Hepatocyte (in vitro differentiated cells): ENCODE measurements at regions not wholly inside any gene's neighbourhood (a gene's known extent, or its start where the extent isn't known, plus 50 kb on each side); places are given as distances from the start of the nearest gene placed in this dataset.

Source experiments
- DNase-seq: peaks from one replicate; pipeline ENCODE4 v3.0.0-alpha.2; 2016; ENCODE audit warnings: low spot score
- H2AFZ ChIP-seq: fragments of 200-600 bp; sonication (generic); 2 replicates; pipeline ENCODE4 v1.6.0; 2016; ENCODE audit warnings: antibody characterized with exemption, mild to moderate bottlenecking
- H3K27ac ChIP-seq: fragments of 200-600 bp; sonication (generic); 2 replicates; pipeline ENCODE4 v1.5.1; 2016; ENCODE audit warnings: mild to moderate bottlenecking
- H3K27me3 ChIP-seq: fragments of 200-600 bp; sonication (generic); 2 replicates; pipeline ENCODE4 v1.6.1; 2016
- H3K36me3 ChIP-seq: fragments of 200-600 bp; sonication (generic); replicated peaks from 2 replicates; pipeline ENCODE4 v1.5.1; 2016; ENCODE audit warnings: low read depth; ENCODE audit not compliant: insufficient read depth
- H3K4me1 ChIP-seq: fragments of 200-600 bp; sonication (generic); 2 replicates; pipeline ENCODE4 v1.5.1; 2016; ENCODE audit warnings: mild to moderate bottlenecking, moderate library complexity; ENCODE audit not compliant: insufficient read depth
- H3K4me2 ChIP-seq: fragments of 200-600 bp; sonication (generic); 2 replicates; pipeline ENCODE4 v1.6.0; 2016
- H3K4me3 ChIP-seq: fragments of 200-600 bp; sonication (generic); 2 replicates; pipeline ENCODE4 v1.5.1; 2016; ENCODE audit warnings: mild to moderate bottlenecking
- H3K79me2 ChIP-seq: fragments of 200-600 bp; sonication (generic); 2 replicates; pipeline ENCODE4 v1.6.0; 2017; ENCODE audit warnings: mild to moderate bottlenecking
- H3K9me2 ChIP-seq: fragments of 200-600 bp; sonication (generic); replicated peaks from 2 replicates; pipeline ENCODE4 v1.6.0; 2017; ENCODE audit warnings: mild to moderate bottlenecking; ENCODE audit not compliant: insufficient read depth
- H3K9me3 ChIP-seq: fragments of 200-600 bp; sonication (generic); 2 replicates; pipeline ENCODE4 v1.5.1; 2016; ENCODE audit warnings: low read depth, mild to moderate bottlenecking
- H4K20me1 ChIP-seq: fragments of 200-600 bp; sonication (generic); 2 replicates; pipeline ENCODE4 v1.6.0; 2016; ENCODE audit warnings: mild to moderate bottlenecking; ENCODE audit not compliant: insufficient read depth, poor library complexity, severe bottlenecking
- CTCF ChIP-seq: fragments of 200-600 bp; sonication (generic); IDR thresholded peaks from 2 replicates; pipeline ENCODE4 v1.5.1; 2016; ENCODE audit warnings: antibody characterized with exemption, mild to moderate bottlenecking; ENCODE audit not compliant: poor library complexity
- EZH2 ChIP-seq: fragments of 200-600 bp; sonication (generic); IDR thresholded peaks from 2 replicates; pipeline ENCODE4 v1.6.1; 2016; ENCODE audit warnings: antibody characterized with exemption, mild to moderate bottlenecking, borderline replicate concordance
- EZH2phosphoT487 ChIP-seq: fragments of 200-600 bp; sonication (generic); IDR thresholded peaks from one replicate; pipeline ENCODE4 v1.6.1; 2018; ENCODE audit warnings: antibody characterized with exemption, mild to moderate bottlenecking, low read depth, moderate library complexity; ENCODE audit not compliant: unreplicated experiment, severe bottlenecking
- WGBS: methylation state at CpG from one replicate; pipeline ENCODE4 v1.1.6; 2016; ENCODE audit warnings: low lambda C conversion rate; ENCODE audit errors: missing lambda C conversion rate; 5-methylcytosine and 5-hydroxymethylcytosine counted together

GRCh38 chr2:234715671-234716250 lies 218.9 kb upstream of the ARL4C start:
- TF ChIP-seq CTCF (no peak), EZH2 (no peak), EZH2phosphoT487 (no peak)
- WGBS = 95% methylated on average over 13 of the region's 13 CpGs
- H2AFZ ChIP-seq = no peak overlapping the region

GRCh38 chr2:234714711-234715110 lies 217.8 kb upstream of the ARL4C start:
- WGBS = 91% methylated on average over 5 of the region's 5 CpGs
- Histone ChIP-seq H3K79me2 (no peaks in the 10 kb centered on the region), H3K27me3 (no peaks in the 10 kb centered on the region), H4K20me1 (no peaks in the 10 kb centered on the region), H3K36me3 (no peaks in the 10 kb centered on the region), H3K27ac (no peak overlapping the region), H2AFZ (no peak overlapping the region), H3K4me1 (no peaks in the 10 kb centered on the region), H3K4me3 (no peak overlapping the region), H3K4me2 (no peak overlapping the region), H3K9me3 (no peaks in the 10 kb centered on the region), H3K9me2 (no peaks in the 10 kb centered on the region)
- DNase-seq = no peak
- TF ChIP-seq EZH2 = no peak
- TF ChIP-seq CTCF = no peak
- no peak for TF ChIP-seq EZH2phosphoT487

More at GRCh38 chr2:234715671-234716250, 218.9 kb upstream of the ARL4C start:
- H3K9me2 ChIP-seq = no peaks in the 10 kb centered on the region
- H3K4me1 ChIP-seq = no peaks in the 10 kb centered on the region
- DNase-seq = no peak
- no peaks in the 10 kb centered on the region for H3K79me2 ChIP-seq
- H3K27me3 ChIP-seq = no peaks in the 10 kb centered on the region
- H3K4me2 ChIP-seq = no peak overlapping the region
- no peak overlapping the region for H3K27ac ChIP-seq
- no peaks in the 10 kb centered on the region for H3K36me3 ChIP-seq
- H4K20me1 ChIP-seq = no peaks in the 10 kb centered on the region
- H3K4me3 ChIP-seq = no peak overlapping the region
- H3K9me3 ChIP-seq = no peaks in the 10 kb centered on the region

GRCh38 chr2:234712421-234712935 lies 215.6 kb upstream of the ARL4C start:
- no peak for TF ChIP-seq CTCF
- no peak overlapping the region for H3K4me2 ChIP-seq
- 85% methylated on average over 4 of the region's 4 CpGs for WGBS

GRCh38 chr2:234711308-234711707 lies 214.4 kb upstream of the ARL4C start:
- no peaks in the 10 kb centered on the region for H3K4me1 ChIP-seq
- H3K36me3 ChIP-seq = no peaks in the 10 kb centered on the region
- 97% methylated on average over 2 of the region's 2 CpGs for WGBS
- no peaks in the 10 kb centered on the region for H3K79me2 ChIP-seq
- H3K9me2 ChIP-seq = no peaks in the 10 kb centered on the region
- H2AFZ ChIP-seq = no peak overlapping the region
- no peak for TF ChIP-seq CTCF
- TF ChIP-seq EZH2 = no peak
- TF ChIP-seq EZH2phosphoT487 = no peak
- H4K20me1 ChIP-seq = no peaks in the 10 kb centered on the region
- DNase-seq = no peak
- H3K27ac ChIP-seq = no peak overlapping the region
- no peaks in the 10 kb centered on the region for H3K27me3 ChIP-seq
- H3K4me2 ChIP-seq = no peak overlapping the region
- H3K9me3 ChIP-seq = no peaks in the 10 kb centered on the region
- H3K4me3 ChIP-seq = no peak overlapping the region

More at GRCh38 chr2:234712421-234712935, 215.6 kb upstream of the ARL4C start:
- H4K20me1 ChIP-seq = no peaks in the 10 kb centered on the region
- no peak overlapping the region for H2AFZ ChIP-seq
- H3K36me3 ChIP-seq = no peaks in the 10 kb centered on the region
- no peaks in the 10 kb centered on the region for H3K27me3 ChIP-seq
- no peak overlapping the region for H3K4me3 ChIP-seq
- H3K9me3 ChIP-seq = no peaks in the 10 kb centered on the region
- no peak for DNase-seq
- H3K79me2 ChIP-seq = no peaks in the 10 kb centered on the region
- H3K27ac ChIP-seq = no peak overlapping the region
- H3K9me2 ChIP-seq = no peaks in the 10 kb centered on the region
- H3K4me1 ChIP-seq = no peaks in the 10 kb centered on the region
